DND-41 (cell line): ENCODE measurements at regions not wholly inside any gene's neighbourhood (a gene's known extent, or its start where the extent isn't known, plus 50 kb on each side); places are given as distances from the start of the nearest gene placed in this dataset.

Experiments used
- CTCF ChIP-seq: IDR thresholded peaks from 2 replicates; pipeline ENCODE4 v1.5.1; 2012; ENCODE audit warnings: borderline replicate concordance, low read length, moderate library complexity, mild to moderate bottlenecking; ENCODE audit not compliant: poor library complexity, severe bottlenecking; ENCODE audit errors: extremely low read depth
- EZH2 ChIP-seq: IDR thresholded peaks from 3 replicates; pipeline ENCODE4 v1.6.1; 2012; ENCODE audit warnings: borderline replicate concordance, low read depth, mild to moderate bottlenecking, moderate library complexity, low read length, inconsistent platforms; ENCODE audit not compliant: severe bottlenecking

GRCh38 chr4:189313861-189314513 is 626.7 kb upstream of the FRG1 start:
- TF ChIP-seq CTCF (no peak), EZH2 (no peak)
